ENCODE measurements at regions not wholly inside any gene's neighbourhood (a gene's known extent, or its start where the extent isn't known, plus 50 kb on each side); places are given as distances from the start of the nearest gene placed in this dataset.

DNA sequence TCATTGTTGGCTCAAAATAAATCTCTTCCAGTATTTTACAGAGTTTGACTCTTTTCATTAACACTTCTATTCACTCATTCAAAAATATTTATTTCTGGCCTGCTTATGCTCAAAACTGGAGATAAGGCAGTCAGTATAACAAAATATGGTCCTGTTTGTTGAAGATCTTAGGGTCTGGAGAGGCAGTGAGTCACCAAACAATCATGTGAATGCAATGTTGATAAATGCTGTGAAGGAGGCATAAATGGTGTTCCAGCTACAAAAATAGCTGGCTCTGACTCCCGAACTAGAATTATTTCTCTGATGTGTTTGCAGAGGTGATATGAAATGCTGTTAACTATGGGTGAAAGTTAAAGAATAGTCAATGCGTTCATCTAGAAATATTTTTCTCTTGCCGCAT is 390.6 kb downstream of the AASDHPPT start:
- peaks cover 54% of the 10 kb centered on the region for H3K4me1 Mint-ChIP-seq (ENCODE audit: low read depth, unreplicated experiment)
- H3K4me3 ChIP-seq (ENCODE audit: insufficient read depth, low read depth, low read length): no peak overlapping the region

DNA sequence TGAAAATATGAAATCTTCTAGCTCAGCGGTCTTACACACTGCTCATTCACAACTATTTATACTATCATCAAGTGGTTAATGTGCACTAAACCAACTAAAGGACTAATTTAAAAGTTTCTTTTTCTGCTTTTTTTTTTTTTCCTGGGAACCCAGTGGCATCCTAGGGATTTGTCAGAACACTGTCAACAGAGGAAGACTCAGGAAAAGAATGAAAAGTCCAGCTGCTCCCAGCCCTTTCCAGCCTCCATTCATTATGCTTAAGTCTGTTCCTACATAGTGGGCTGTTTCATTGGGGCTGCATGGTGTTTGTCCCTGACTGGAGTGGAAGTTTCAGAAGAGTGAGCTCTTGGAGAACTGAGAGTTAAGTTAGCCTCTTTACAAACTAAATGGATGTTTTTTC is 391.1 kb downstream of the AASDHPPT start:
- no peaks in the 10 kb centered on the region for H3K9me3 Mint-ChIP-seq (ENCODE audit: unreplicated experiment)
- no peaks in the 10 kb centered on the region for H3K27me3 Mint-ChIP-seq (ENCODE audit: low read depth, unreplicated experiment)
- H3K4me1 ChIP-seq (ENCODE audit: insufficient read depth, low read length): peaks cover 33% of the 10 kb centered on the region
- no peaks in the 10 kb centered on the region for H3K27me3 ChIP-seq (ENCODE audit: insufficient read depth, low read length)
- H3K4me2 ChIP-seq (ENCODE audit: low read length): peak overlapping the region; percentile 42
- H3K27ac ChIP-seq (ENCODE audit: low read depth, low read length): peak overlapping the region; percentile 90
- H3K4me3 Mint-ChIP-seq (ENCODE audit: unreplicated experiment): no peak overlapping the region
- no peaks in the 10 kb centered on the region for H3K36me3 Mint-ChIP-seq (ENCODE audit: low read depth, unreplicated experiment)
- FAIRE-seq (no peak), DNase-seq (ENCODE audit: low read depth) (no peak)
- no peak overlapping the region for H3K4me3 ChIP-seq (ENCODE audit: insufficient read depth, low read depth, low read length)
- peaks cover 54% of the 10 kb centered on the region for H3K4me1 Mint-ChIP-seq (ENCODE audit: low read depth, unreplicated experiment)
- no peaks in the 10 kb centered on the region for H3K9me3 ChIP-seq (ENCODE audit: insufficient read depth, low read depth, low read length)
- H3K27ac Mint-ChIP-seq (ENCODE audit: unreplicated experiment): peak overlapping the region; percentile 91
- H3K36me3 ChIP-seq (ENCODE audit: insufficient read depth, low read length): no peaks in the 10 kb centered on the region
- no peak overlapping the region for H3K9ac ChIP-seq (ENCODE audit: low read length)
- no peaks in the 10 kb centered on the region for H4K20me1 ChIP-seq (ENCODE audit: insufficient read depth, low read length)
- TF ChIP-seq EZH2 (IDR thresholded peaks at IDR 0.05; ENCODE audit: insufficient read depth, low read length): no peak
- TF ChIP-seq, protein P1, sequence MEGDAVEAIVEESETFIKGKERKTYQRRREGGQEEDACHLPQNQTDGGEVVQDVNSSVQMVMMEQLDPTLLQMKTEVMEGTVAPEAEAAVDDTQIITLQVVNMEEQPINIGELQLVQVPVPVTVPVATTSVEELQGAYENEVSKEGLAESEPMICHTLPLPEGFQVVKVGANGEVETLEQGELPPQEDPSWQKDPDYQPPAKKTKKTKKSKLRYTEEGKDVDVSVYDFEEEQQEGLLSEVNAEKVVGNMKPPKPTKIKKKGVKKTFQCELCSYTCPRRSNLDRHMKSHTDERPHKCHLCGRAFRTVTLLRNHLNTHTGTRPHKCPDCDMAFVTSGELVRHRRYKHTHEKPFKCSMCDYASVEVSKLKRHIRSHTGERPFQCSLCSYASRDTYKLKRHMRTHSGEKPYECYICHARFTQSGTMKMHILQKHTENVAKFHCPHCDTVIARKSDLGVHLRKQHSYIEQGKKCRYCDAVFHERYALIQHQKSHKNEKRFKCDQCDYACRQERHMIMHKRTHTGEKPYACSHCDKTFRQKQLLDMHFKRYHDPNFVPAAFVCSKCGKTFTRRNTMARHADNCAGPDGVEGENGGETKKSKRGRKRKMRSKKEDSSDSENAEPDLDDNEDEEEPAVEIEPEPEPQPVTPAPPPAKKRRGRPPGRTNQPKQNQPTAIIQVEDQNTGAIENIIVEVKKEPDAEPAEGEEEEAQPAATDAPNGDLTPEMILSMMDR (IDR thresholded peaks at IDR 0.05; ENCODE audit: insufficient read depth, low read depth, low read length): no peak
- no peak overlapping the region for H2AFZ ChIP-seq (ENCODE audit: low read depth, low read length)
- no peaks in the 10 kb centered on the region for H3K79me2 ChIP-seq (ENCODE audit: insufficient read depth, low read length)

More for the DNA sequence above, 390.6 kb downstream of the AASDHPPT start:
- Histone ChIP-seq H3K4me1 (ENCODE audit: insufficient read depth, low read length) (peaks cover 34% of the 10 kb centered on the region), H3K9ac (ENCODE audit: low read length) (no peak overlapping the region), H3K4me2 (ENCODE audit: low read length) (peak overlapping the region; percentile 42), H3K79me2 (ENCODE audit: insufficient read depth, low read length) (no peaks in the 10 kb centered on the region), H3K27me3 (ENCODE audit: insufficient read depth, low read length) (no peaks in the 10 kb centered on the region), H3K27ac (ENCODE audit: low read depth, low read length) (peak overlapping the region; percentile 90), H3K36me3 (ENCODE audit: insufficient read depth, low read length) (no peaks in the 10 kb centered on the region), H3K9me3 (ENCODE audit: insufficient read depth, low read depth, low read length) (no peaks in the 10 kb centered on the region), H4K20me1 (ENCODE audit: insufficient read depth, low read length) (no peaks in the 10 kb centered on the region), H2AFZ (ENCODE audit: low read depth, low read length) (no peak overlapping the region)
- Mint-ChIP-seq H3K36me3 (ENCODE audit: low read depth, unreplicated experiment) (no peaks in the 10 kb centered on the region), H3K4me3 (ENCODE audit: unreplicated experiment) (no peak overlapping the region), H3K9me3 (ENCODE audit: unreplicated experiment) (no peaks in the 10 kb centered on the region), H3K27me3 (ENCODE audit: low read depth, unreplicated experiment) (no peaks in the 10 kb centered on the region), H3K27ac (ENCODE audit: unreplicated experiment) (peak overlapping the region; percentile 88)
- DNase-seq (ENCODE audit: low read depth) (peak; percentile 86), FAIRE-seq (peak; percentile 58)
- TF ChIP-seq, protein P1 (IDR thresholded peaks at IDR 0.05; ENCODE audit: insufficient read depth, low read depth, low read length): no peak
- no peak for TF ChIP-seq EZH2 (IDR thresholded peaks at IDR 0.05; ENCODE audit: insufficient read depth, low read length)

DNA sequence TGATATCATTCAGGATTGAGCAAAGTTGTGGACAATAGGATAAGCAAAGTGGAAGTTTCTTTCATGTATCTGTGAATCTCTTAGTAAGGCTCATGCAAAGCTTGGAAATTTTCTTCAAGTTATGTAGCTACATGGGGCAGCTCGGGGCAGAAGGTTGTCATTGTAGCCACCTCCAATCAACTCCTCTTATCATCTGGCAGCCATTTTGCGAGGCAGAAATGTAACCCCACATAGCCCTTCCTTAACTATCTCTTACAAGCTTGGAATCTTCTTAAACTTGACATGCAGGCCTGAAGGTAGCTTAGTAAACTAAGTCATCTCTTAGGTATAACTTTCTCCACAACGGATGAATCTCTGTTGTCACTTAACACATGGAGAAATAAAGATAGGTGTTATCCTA is 392.8 kb downstream of the AASDHPPT start:
- Histone ChIP-seq H3K4me1 (ENCODE audit: insufficient read depth, low read length) (peaks cover 33% of the 10 kb centered on the region), H3K27me3 (ENCODE audit: insufficient read depth, low read length) (no peaks in the 10 kb centered on the region), H3K9ac (ENCODE audit: low read length) (no peak overlapping the region), H3K9me3 (ENCODE audit: insufficient read depth, low read depth, low read length) (no peaks in the 10 kb centered on the region), H3K4me3 (ENCODE audit: insufficient read depth, low read depth, low read length) (no peak overlapping the region), H2AFZ (ENCODE audit: low read depth, low read length) (no peak overlapping the region), H3K4me2 (ENCODE audit: low read length) (no peak overlapping the region), H3K79me2 (ENCODE audit: insufficient read depth, low read length) (no peaks in the 10 kb centered on the region), H3K36me3 (ENCODE audit: insufficient read depth, low read length) (no peaks in the 10 kb centered on the region), H4K20me1 (ENCODE audit: insufficient read depth, low read length) (no peaks in the 10 kb centered on the region), H3K27ac (ENCODE audit: low read depth, low read length) (no peak overlapping the region)
- H3K27ac Mint-ChIP-seq (ENCODE audit: unreplicated experiment): no peak overlapping the region
- TF ChIP-seq EZH2 (IDR thresholded peaks at IDR 0.05; ENCODE audit: insufficient read depth, low read length): no peak
- TF ChIP-seq, protein P1 (IDR thresholded peaks at IDR 0.05; ENCODE audit: insufficient read depth, low read depth, low read length): no peak
- H3K4me1 Mint-ChIP-seq (ENCODE audit: low read depth, unreplicated experiment): peaks cover 38% of the 10 kb centered on the region
- H3K4me3 Mint-ChIP-seq (ENCODE audit: unreplicated experiment): no peak overlapping the region
- H3K27me3 Mint-ChIP-seq (ENCODE audit: low read depth, unreplicated experiment): no peaks in the 10 kb centered on the region
- DNase-seq (ENCODE audit: low read depth) (no peak), FAIRE-seq (no peak)
- H3K9me3 Mint-ChIP-seq (ENCODE audit: unreplicated experiment): no peaks in the 10 kb centered on the region
- H3K36me3 Mint-ChIP-seq (ENCODE audit: low read depth, unreplicated experiment): no peaks in the 10 kb centered on the region

Measured in astrocyte (in vitro differentiated cells and primary cell).